ENCODE measurements at regions not wholly inside any gene's neighbourhood (a gene's known extent, or its start where the extent isn't known, plus 50 kb on each side); places are given as distances from the start of the nearest gene placed in this dataset.

DNA sequence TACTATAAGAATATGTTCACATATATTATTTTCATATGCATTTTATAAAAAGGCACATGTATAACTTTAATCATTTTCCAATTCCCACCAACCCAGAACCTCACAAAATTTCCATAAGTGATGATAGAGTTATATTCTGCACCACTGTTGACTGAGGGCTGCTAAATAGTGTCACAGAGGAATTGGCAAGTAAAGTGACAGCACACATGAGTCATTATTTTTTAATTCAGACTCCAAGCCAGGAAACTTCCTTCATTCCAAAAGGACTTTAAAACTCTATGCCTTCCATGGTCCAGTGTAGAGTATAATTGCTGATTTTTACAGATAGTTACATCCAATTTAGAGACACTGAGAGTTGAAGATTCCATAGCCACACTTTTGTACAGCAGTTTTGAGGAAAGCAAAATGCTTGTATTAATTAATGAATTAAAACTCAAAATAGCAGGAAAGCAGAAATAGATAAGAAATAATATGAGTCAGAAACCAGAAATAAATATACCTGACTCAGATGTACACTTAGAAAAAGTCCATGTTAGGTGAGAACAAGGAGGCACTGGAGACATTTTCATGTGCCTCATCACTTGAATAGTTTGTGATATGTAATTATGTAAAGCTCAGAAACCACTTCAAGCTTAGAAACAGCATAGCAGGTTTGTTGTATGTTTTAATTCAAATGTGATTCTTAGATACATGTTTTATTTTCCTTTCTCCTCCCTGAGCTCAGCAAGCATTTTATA is 425.2 kb upstream of the OPRM1 start:
- Histone ChIP-seq H4K20me1 (ENCODE audit: control insufficient read depth, extremely low read depth, insufficient read depth, low read length) (no peaks in the 10 kb centered on the region), H3K79me2 (ENCODE audit: control insufficient read depth, insufficient read depth, low read length) (no peaks in the 10 kb centered on the region), H3K9me3 (ENCODE audit: control insufficient read depth, insufficient read depth, low read depth, low read length) (no peaks in the 10 kb centered on the region), H3K4me2 (ENCODE audit: extremely low read depth, insufficient read depth, low read length) (no peak overlapping the region), H3K27me3 (ENCODE audit: control insufficient read depth, insufficient read depth, low read length) (no peaks in the 10 kb centered on the region), H3K4me1 (ENCODE audit: control insufficient read depth, extremely low read depth, insufficient read depth, low read length) (no peaks in the 10 kb centered on the region), H3K9ac (ENCODE audit: insufficient read depth, low read length) (no peak overlapping the region), H3K4me3 (replicated peaks in 1 of 4; ENCODE audit: control extremely low read depth in 1 of 4, insufficient read depth in 1 of 4, low read depth in 3 of 4, low read length in 4 of 4) (no peak overlapping the region), H3K27ac (ENCODE audit: insufficient read depth, low read length) (no peak overlapping the region), H3K36me3 (ENCODE audit: control insufficient read depth, insufficient read depth, low read length) (no peaks in the 10 kb centered on the region), H2AFZ (ENCODE audit: low read length) (no peak overlapping the region)
- TF ChIP-seq, protein P1, sequence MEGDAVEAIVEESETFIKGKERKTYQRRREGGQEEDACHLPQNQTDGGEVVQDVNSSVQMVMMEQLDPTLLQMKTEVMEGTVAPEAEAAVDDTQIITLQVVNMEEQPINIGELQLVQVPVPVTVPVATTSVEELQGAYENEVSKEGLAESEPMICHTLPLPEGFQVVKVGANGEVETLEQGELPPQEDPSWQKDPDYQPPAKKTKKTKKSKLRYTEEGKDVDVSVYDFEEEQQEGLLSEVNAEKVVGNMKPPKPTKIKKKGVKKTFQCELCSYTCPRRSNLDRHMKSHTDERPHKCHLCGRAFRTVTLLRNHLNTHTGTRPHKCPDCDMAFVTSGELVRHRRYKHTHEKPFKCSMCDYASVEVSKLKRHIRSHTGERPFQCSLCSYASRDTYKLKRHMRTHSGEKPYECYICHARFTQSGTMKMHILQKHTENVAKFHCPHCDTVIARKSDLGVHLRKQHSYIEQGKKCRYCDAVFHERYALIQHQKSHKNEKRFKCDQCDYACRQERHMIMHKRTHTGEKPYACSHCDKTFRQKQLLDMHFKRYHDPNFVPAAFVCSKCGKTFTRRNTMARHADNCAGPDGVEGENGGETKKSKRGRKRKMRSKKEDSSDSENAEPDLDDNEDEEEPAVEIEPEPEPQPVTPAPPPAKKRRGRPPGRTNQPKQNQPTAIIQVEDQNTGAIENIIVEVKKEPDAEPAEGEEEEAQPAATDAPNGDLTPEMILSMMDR (conservative IDR thresholded peaks at IDR 0.05 in 1 of 2, IDR thresholded peaks at IDR 0.05 in 1 of 2; ENCODE audit: low read depth in 1 of 2, low read length in 2 of 2) = no peak
- no peak for TF ChIP-seq EZH2 (IDR thresholded peaks at IDR 0.05; ENCODE audit: low read length, missing control alignments)
- DNase-seq (ENCODE audit: low read depth in 2 of 2) = no peak

DNA sequence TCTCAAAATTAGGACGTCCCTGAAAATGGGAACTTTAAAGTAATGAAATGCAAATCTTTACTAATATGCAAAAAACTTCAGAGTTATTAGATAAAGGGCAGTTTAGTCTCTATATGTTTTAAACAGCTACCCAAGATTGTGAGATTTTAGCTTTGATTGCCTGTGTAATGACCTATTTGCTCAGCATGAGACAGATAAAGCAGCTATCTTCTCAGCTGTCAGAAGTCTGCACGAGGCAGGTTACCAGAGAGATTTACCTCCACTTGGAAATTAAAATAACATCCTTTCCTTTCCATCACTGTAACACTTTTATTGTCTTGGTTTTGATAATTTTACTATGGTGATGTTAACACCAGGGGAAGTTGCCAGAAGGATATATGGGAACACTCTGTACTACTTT is 436.6 kb upstream of the OPRM1 start:
- no peaks in the 10 kb centered on the region for H3K9me3 ChIP-seq (ENCODE audit: control insufficient read depth, insufficient read depth, low read depth, low read length)
- H3K27me3 ChIP-seq (ENCODE audit: control insufficient read depth, insufficient read depth, low read length) = no peaks in the 10 kb centered on the region
- no peak overlapping the region for H2AFZ ChIP-seq (ENCODE audit: low read length)
- no peaks in the 10 kb centered on the region for H3K4me1 ChIP-seq (ENCODE audit: control insufficient read depth, extremely low read depth, insufficient read depth, low read length)
- no peaks in the 10 kb centered on the region for H4K20me1 ChIP-seq (ENCODE audit: control insufficient read depth, extremely low read depth, insufficient read depth, low read length)
- H3K79me2 ChIP-seq (ENCODE audit: control insufficient read depth, insufficient read depth, low read length) = no peaks in the 10 kb centered on the region
- no peak overlapping the region for H3K27ac ChIP-seq (ENCODE audit: insufficient read depth, low read length)
- H3K9ac ChIP-seq (ENCODE audit: insufficient read depth, low read length) = no peak overlapping the region
- no peak for TF ChIP-seq EZH2 (IDR thresholded peaks at IDR 0.05; ENCODE audit: low read length, missing control alignments)
- TF ChIP-seq, protein P1 (conservative IDR thresholded peaks at IDR 0.05 in 1 of 2, IDR thresholded peaks at IDR 0.05 in 1 of 2; ENCODE audit: low read depth in 1 of 2, low read length in 2 of 2) = no peak
- H3K36me3 ChIP-seq (ENCODE audit: control insufficient read depth, insufficient read depth, low read length) = no peaks in the 10 kb centered on the region
- H3K4me2 ChIP-seq (ENCODE audit: extremely low read depth, insufficient read depth, low read length) = no peak overlapping the region
- no peak for DNase-seq (ENCODE audit: low read depth in 2 of 2)
- H3K4me3 ChIP-seq (replicated peaks in 1 of 4; ENCODE audit: control extremely low read depth in 1 of 4, insufficient read depth in 1 of 4, low read depth in 3 of 4, low read length in 4 of 4) = no peak overlapping the region

DNA sequence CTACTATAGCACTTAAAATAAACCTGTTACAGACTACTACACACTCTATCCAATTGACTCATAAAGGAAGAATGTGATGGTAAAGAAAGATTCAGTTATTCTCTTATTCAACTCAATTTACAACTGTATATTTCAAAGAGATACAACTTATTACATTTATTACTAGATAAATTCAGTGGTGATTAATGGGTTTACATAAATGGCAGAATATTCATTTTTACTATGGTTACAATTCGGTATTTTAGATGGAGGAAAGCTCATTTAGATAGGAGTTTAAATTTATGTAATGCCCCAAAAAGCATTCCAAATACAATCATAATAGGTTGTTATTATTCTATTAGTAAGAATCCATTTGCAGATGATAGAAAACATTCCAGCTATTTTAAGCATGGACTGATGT is 439.1 kb upstream of the OPRM1 start:
- no peak overlapping the region for H3K27ac ChIP-seq (ENCODE audit: insufficient read depth, low read length)
- DNase-seq (ENCODE audit: low read depth in 2 of 2) = no peak
- no peaks in the 10 kb centered on the region for H3K9me3 ChIP-seq (ENCODE audit: control insufficient read depth, insufficient read depth, low read depth, low read length)
- no peak overlapping the region for H2AFZ ChIP-seq (ENCODE audit: low read length)
- no peak overlapping the region for H3K9ac ChIP-seq (ENCODE audit: insufficient read depth, low read length)
- no peaks in the 10 kb centered on the region for H3K27me3 ChIP-seq (ENCODE audit: control insufficient read depth, insufficient read depth, low read length)
- H3K4me1 ChIP-seq (ENCODE audit: control insufficient read depth, extremely low read depth, insufficient read depth, low read length) = no peaks in the 10 kb centered on the region
- no peaks in the 10 kb centered on the region for H3K36me3 ChIP-seq (ENCODE audit: control insufficient read depth, insufficient read depth, low read length)
- no peaks in the 10 kb centered on the region for H3K79me2 ChIP-seq (ENCODE audit: control insufficient read depth, insufficient read depth, low read length)
- H3K4me3 ChIP-seq (replicated peaks in 1 of 4; ENCODE audit: control extremely low read depth in 1 of 4, insufficient read depth in 1 of 4, low read depth in 3 of 4, low read length in 4 of 4) = no peak overlapping the region
- no peak overlapping the region for H3K4me2 ChIP-seq (ENCODE audit: extremely low read depth, insufficient read depth, low read length)
- no peak for TF ChIP-seq EZH2 (IDR thresholded peaks at IDR 0.05; ENCODE audit: low read length, missing control alignments)
- TF ChIP-seq, protein P1 (conservative IDR thresholded peaks at IDR 0.05 in 1 of 2, IDR thresholded peaks at IDR 0.05 in 1 of 2; ENCODE audit: low read depth in 1 of 2, low read length in 2 of 2) = no peak
- H4K20me1 ChIP-seq (ENCODE audit: control insufficient read depth, extremely low read depth, insufficient read depth, low read length) = no peaks in the 10 kb centered on the region

Data from fibroblast of lung (primary cell).